Retinal pigment epithelial cell (primary cell): ENCODE measurements at regions not wholly inside any gene's neighbourhood (a gene's known extent, or its start where the extent isn't known, plus 50 kb on each side); places are given as distances from the start of the nearest gene placed in this dataset.

ENCODE experiments used
- DNase-seq: peaks from one replicate; pipeline ENCODE4 v3.0.0-alpha.2; 2010; ENCODE audit warnings: low read depth
- H3K4me3 ChIP-seq: 2 replicates; pipeline ENCODE4 v1.5.1; 2011; ENCODE audit warnings: mild to moderate bottlenecking, low read length, control low read depth, moderate library complexity
- CTCF ChIP-seq: conservative IDR thresholded peaks from 2 replicates; pipeline ENCODE4 v1.5.1; 2011; ENCODE audit warnings: low read depth, low read length, control low read depth, inconsistent platforms

GRCh38 chr2:14015113-14015630 is 617.3 kb upstream of the LRATD1 start:
- no peak overlapping the region for H3K4me3 ChIP-seq
- DNase-seq = no peak

DNA sequence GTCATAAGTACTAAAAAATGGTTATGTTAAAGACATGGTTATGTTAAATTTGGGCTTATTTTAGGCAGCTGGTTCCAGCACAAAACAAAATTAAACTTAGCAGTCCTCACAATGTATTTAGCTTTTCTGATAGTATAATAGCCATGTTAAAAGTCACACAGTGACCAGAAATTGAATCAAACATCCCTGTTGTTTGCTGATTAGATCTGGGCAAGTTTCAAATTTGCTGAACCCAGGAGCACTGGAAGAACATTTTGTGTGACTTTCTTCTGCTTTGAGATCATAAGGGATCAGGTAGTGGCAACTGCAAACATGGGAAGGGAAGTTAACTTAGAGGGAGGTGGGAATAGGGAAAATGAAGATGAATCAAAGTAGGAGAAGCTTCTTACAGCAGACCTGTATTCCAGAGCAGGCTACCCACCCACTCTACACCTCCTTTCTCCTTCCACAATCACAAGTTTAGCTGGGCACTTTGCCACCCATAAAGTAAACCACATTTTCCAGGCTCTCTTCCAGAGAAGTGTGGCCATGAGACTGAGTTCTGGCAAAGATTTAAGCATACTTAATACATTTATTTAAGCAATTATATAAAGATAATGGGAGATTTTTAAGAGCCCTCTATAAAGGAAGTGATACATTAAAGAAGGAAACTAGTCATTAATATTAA is 616.1 kb upstream of the LRATD1 start:
- DNase-seq = peak; percentile 84
- TF ChIP-seq CTCF = no peak

More at GRCh38 chr2:14015113-14015630, 617.3 kb upstream of the LRATD1 start:
- TF ChIP-seq CTCF = no peak

DNA sequence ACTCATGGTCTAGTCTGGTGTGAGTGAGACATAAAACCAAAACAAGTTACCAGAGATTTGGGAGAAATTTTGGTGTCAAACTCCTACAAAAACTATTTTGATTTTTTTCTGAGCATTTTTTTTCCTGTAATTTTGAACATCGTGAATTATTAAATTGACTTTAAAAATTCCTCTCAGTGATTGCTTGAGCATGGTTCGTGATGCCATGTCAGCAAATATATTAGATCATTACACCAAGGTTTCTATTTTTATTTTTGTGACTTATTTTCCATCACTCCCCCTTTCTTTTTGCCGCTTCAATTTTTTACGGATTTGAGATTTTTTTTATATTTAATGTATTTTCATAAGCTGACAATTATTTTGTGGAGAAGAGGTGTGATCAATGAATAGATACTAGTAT is 613.9 kb upstream of the LRATD1 start:
- DNase-seq = no peak
- no peak for TF ChIP-seq CTCF
- H3K4me3 ChIP-seq = no peak overlapping the region

More for the DNA sequence above, 616.1 kb upstream of the LRATD1 start:
- H3K4me3 ChIP-seq = no peak overlapping the region

- no peak overlapping the region for H3K4me3 ChIP-seq
- DNase-seq = no peak
- TF ChIP-seq CTCF = no peak
Observed at GRCh38 chr2:14023558-14023957, 609.0 kb upstream of the LRATD1 start.

DNA sequence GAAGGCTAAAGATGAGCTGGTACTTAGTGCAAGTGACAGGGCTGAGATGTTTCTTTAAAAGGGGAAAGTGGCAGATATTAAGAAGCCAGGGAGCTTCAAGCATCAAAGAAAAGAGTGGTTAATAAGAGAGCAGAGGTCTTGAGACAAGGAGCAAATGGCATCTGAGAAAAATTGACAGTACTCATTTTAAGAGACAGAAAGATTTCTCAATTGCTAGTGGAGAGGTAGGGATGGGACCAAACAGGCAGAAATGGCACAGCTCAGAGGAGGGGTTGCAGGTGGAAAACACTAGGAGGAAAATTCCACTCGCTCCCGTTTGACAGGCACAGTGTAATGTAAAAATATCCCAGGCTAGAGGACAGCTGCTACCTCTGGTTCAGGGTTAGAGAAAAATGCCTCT is 593.4 kb upstream of the LRATD1 start:
- TF ChIP-seq CTCF = no peak
- H3K4me3 ChIP-seq = no peak overlapping the region
- no peak for DNase-seq

DNA sequence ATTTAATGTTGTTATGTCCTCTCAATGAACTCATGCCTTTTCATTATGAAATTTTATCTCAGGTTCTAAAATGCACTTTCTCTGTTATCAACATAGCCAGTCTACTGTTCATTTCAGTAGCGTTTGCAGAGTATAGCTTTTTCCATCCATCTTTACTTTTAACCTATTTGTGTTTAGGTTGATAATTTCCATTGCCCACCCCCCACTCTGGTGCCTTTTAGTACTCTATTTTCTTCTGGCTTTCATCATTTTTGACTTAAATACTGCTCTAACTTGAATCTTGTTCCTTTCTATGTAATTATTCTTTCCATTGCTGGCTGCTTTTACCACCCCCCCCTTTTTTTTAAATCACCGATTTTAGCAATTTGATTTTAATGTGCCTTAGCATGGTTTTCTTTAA is 585.0 kb upstream of the LRATD1 start:
- TF ChIP-seq CTCF = no peak

GRCh38 chr2:14051401-14051800 is 581.1 kb upstream of the LRATD1 start:
- no peak overlapping the region for H3K4me3 ChIP-seq
- no peak for DNase-seq
- no peak for TF ChIP-seq CTCF

More for the DNA sequence above, 585.0 kb upstream of the LRATD1 start:
- H3K4me3 ChIP-seq = no peak overlapping the region
- no peak for DNase-seq
